ENCODE measurements at regions not wholly inside any gene's neighbourhood (a gene's known extent, or its start where the extent isn't known, plus 50 kb on each side); places are given as distances from the start of the nearest gene placed in this dataset.

GRCh38 chr4:130416228-130416627, 1320.3 kb downstream of the C4orf33 start:
- H3K36me3 Mint-ChIP-seq, result no peaks in the 10 kb centered on the region

DNA sequence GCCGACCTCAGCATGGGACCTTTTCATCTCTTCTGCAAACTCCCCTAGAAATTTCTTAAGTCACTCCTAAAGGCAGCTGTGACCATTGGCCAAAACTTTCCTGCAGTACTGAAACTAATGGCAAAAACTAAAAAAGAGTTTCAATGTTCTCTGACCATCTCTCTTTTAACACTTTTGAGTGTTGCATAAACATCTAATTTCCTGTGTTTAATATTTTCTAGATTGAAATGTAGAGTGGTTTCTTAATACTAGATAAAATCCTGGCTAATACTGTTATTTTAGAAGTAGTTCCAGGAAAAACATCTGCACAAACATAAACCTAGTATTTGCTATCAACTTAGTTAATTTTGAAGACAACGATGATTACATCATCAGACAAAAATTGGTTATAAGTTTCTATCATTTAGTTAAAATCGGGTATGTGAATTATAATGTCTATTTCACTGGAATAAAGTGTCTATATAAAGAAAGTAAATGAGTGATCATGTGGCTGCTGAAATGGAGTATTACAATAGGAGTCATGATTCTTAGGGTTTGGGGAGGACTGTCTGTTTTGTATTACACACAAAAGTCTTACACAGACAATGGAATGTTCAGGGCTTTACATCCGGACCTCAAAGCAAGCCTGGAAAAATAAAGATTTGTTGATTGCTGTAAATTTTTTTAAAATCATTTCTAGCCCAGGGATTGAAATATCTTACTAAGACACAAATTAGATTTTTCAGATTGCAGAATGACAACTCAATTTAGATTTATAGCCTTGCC, 1323.4 kb downstream of the C4orf33 start:
- Mint-ChIP-seq H3K4me1 (no peaks in the 10 kb centered on the region), H3K36me3 (no peaks in the 10 kb centered on the region), H3K27ac (no peak overlapping the region), H3K4me3 (no peak overlapping the region), H3K27me3 (ENCODE audit: low read depth in 3 of 3) (peaks cover 0 to 3% (median 0%) of the 10 kb centered on the region in 3 donors), H3K9me3 (peaks cover 6 to 40% (median 20%) of the 10 kb centered on the region in 6 donors)
- DNase-seq, result no peak

More at GRCh38 chr4:130416228-130416627, 1320.3 kb downstream of the C4orf33 start:
- no peak overlapping the region for H3K4me3 Mint-ChIP-seq
- no peak overlapping the region for H3K27ac Mint-ChIP-seq
- DNase-seq, result no peak
- H3K4me1 Mint-ChIP-seq, result no peaks in the 10 kb centered on the region
- H3K9me3 Mint-ChIP-seq, result peaks cover 5 to 44% (median 28%) of the 10 kb centered on the region in 6 donors
- H3K27me3 Mint-ChIP-seq (ENCODE audit: low read depth in 3 of 3), result peaks cover 0 to 3% (median 0%) of the 10 kb centered on the region in 3 donors

- H3K9me3 Mint-ChIP-seq, result peaks cover 5 to 34% (median 20%) of the 10 kb centered on the region in 6 donors
- H3K27me3 Mint-ChIP-seq (ENCODE audit: low read depth in 3 of 3), result no peaks in the 10 kb centered on the region
- H3K4me3 Mint-ChIP-seq, result no peak overlapping the region
- H3K36me3 Mint-ChIP-seq, result no peaks in the 10 kb centered on the region
- DNase-seq, result no peak
- H3K27ac Mint-ChIP-seq, result no peak overlapping the region
- no peaks in the 10 kb centered on the region for H3K4me1 Mint-ChIP-seq
Observed at GRCh38 chr4:130422261-130422660, 1326.3 kb downstream of the C4orf33 start.

DNA sequence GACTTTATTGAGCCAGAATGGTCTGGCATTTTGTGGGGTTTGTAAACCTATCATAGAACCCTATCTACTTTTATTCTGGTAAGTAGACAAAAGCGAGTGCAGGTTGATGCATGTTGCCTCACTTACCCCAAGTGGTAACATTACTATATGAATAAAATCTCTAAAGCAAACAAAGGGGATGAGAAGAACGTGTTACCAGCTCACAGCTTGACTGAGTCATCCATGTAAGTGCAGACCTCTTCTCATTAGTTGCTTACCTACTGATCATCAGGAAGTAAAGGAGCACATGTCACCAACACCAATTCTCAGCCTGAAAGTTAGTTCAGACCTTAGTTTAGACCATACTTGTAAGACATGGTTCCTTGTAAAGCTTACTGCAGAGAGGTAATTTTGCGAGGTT, 1328.3 kb downstream of the C4orf33 start:
- H3K36me3 Mint-ChIP-seq, result no peaks in the 10 kb centered on the region
- H3K27ac Mint-ChIP-seq, result no peak overlapping the region
- no peaks in the 10 kb centered on the region for H3K4me1 Mint-ChIP-seq
- DNase-seq, result no peak
- H3K27me3 Mint-ChIP-seq (ENCODE audit: low read depth in 3 of 3), result no peaks in the 10 kb centered on the region
- H3K9me3 Mint-ChIP-seq, result peaks cover 5 to 35% (median 19%) of the 10 kb centered on the region in 6 donors
- H3K4me3 Mint-ChIP-seq, result no peak overlapping the region

- Mint-ChIP-seq H3K4me1 (no peaks in the 10 kb centered on the region), H3K9me3 (peaks cover 6 to 31% (median 23%) of the 10 kb centered on the region in 6 donors), H3K4me3 (no peak overlapping the region), H3K27me3 (ENCODE audit: low read depth in 3 of 3) (peaks cover 0 to 5% (median 0%) of the 10 kb centered on the region in 3 donors), H3K27ac (no peak overlapping the region), H3K36me3 (peaks cover 0 to 3% (median 0%) of the 10 kb centered on the region in 3 donors)
- DNase-seq, result no peak
Observed at GRCh38 chr4:130432289-130432688, 1336.3 kb downstream of the C4orf33 start.

DNA sequence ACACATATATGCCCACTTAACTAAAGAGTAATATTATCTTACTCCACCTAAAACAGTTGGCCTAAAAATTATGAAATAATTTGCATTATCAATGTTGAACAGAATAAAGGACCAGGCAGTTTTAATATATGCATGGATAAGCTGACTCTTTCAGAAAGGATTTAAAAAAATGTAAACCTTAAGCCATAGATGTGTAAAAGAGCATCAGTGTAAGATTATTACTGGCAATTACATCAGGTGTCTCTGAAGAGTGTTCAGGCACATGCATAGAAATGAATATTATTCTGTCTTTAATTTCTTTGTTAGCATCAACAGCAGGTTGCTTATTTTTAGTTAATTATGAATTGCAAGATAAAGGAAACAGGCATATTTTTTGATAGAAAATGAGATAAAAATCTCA, 1353.8 kb downstream of the C4orf33 start:
- H3K27me3 Mint-ChIP-seq (ENCODE audit: low read depth in 3 of 3), result no peaks in the 10 kb centered on the region
- no peaks in the 10 kb centered on the region for H3K36me3 Mint-ChIP-seq
- H3K4me1 Mint-ChIP-seq, result no peaks in the 10 kb centered on the region
- H3K4me3 Mint-ChIP-seq, result no peak overlapping the region
- no peak overlapping the region for H3K27ac Mint-ChIP-seq
- H3K9me3 Mint-ChIP-seq, result peaks cover 12 to 50% (median 22%) of the 10 kb centered on the region in 6 donors
- DNase-seq, result no peak

GRCh38 chr4:130468340-130468739, 1372.4 kb downstream of the C4orf33 start:
- Mint-ChIP-seq H3K4me3 (no peak overlapping the region), H3K9me3 (peaks cover 2 to 24% (median 11%) of the 10 kb centered on the region in 6 donors), H3K36me3 (no peaks in the 10 kb centered on the region), H3K4me1 (no peaks in the 10 kb centered on the region), H3K27ac (no peak overlapping the region), H3K27me3 (ENCODE audit: low read depth in 3 of 3) (peaks cover 0 to 2% (median 0%) of the 10 kb centered on the region in 3 donors)
- no peak for DNase-seq

DNA sequence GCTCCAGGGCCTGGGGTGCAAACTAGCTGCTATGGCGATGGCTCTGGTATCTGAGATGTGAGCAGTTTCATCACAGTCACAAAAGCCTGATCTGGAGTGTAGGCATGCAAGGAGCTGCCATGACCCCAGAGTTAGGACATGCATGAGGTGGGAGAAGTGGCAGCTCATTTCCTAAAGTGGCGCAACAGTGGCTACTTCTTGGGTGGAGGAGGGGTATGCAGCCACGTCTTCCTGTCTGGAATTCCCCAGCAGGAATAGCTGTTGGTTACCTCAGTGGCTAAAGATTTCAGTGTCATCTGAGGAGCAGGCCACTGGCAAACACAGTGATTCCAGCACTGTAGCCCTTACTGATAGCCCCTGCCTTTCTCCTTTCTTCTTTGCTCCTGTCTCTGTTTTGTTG, 1382.5 kb downstream of the C4orf33 start:
- no peak overlapping the region for H3K4me3 Mint-ChIP-seq

DNA sequence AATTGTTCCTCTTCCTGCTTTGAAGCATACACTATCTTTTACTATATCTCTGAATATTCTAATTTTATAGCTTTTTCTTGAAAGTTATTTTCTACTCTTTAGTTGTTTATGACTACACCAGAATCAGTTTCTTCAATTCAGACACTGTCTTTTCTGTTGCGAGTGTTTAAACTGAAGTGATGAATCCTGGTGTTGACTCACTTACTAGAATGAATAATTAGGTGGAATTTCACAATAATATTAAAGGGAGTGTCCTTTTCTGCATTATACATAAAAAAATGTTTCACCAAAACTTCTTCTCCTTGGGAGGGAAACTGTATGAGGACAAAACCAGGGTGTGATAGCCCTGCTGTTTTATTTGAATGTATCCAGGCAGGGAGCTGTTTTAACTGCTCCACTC, 1383.1 kb downstream of the C4orf33 start:
- peaks cover 0 to 1% (median 0%) of the 10 kb centered on the region in 3 donors for H3K27me3 Mint-ChIP-seq (ENCODE audit: low read depth in 3 of 3)
- peaks cover 0 to 6% (median 0%) of the 10 kb centered on the region in 3 donors for H3K36me3 Mint-ChIP-seq
- H3K4me3 Mint-ChIP-seq, result no peak overlapping the region
- H3K4me1 Mint-ChIP-seq, result no peaks in the 10 kb centered on the region
- H3K9me3 Mint-ChIP-seq, result peaks cover 10 to 54% (median 24%) of the 10 kb centered on the region in 6 donors
- no peak for DNase-seq
- no peak overlapping the region for H3K27ac Mint-ChIP-seq

More for the DNA sequence above, 1382.5 kb downstream of the C4orf33 start:
- Mint-ChIP-seq H3K36me3 (peaks cover 0 to 6% (median 0%) of the 10 kb centered on the region in 3 donors), H3K27ac (no peak overlapping the region), H3K27me3 (ENCODE audit: low read depth in 3 of 3) (peaks cover 0 to 1% (median 0%) of the 10 kb centered on the region in 3 donors), H3K9me3 (peaks cover 10 to 50% (median 26%) of the 10 kb centered on the region in 6 donors), H3K4me1 (no peaks in the 10 kb centered on the region)
- DNase-seq, result no peak

DNA sequence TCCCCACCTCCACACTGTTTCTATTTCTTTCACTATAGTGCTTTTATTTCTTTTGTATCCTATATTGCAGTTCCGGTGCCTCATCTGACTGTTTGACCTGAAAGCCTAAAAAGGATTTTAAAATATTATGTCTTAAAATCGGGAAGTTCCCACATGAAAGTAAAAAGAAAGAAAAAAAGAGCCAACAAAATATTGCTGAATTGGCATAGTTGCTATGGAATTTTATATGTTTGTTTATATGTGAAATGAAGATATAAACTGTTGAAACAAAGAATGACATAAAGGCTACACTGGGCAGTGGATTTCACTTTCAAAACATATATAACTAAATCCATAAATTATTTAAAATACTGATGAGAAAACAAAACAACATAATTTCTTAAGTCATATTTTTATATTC, 1383.7 kb downstream of the C4orf33 start:
- Mint-ChIP-seq H3K36me3 (peaks cover 0 to 6% (median 0%) of the 10 kb centered on the region in 3 donors), H3K27me3 (ENCODE audit: low read depth in 3 of 3) (peaks cover 0 to 1% (median 0%) of the 10 kb centered on the region in 3 donors)
- no peak for DNase-seq

GRCh38 chr4:130484826-130485225, 1388.9 kb downstream of the C4orf33 start:
- H3K36me3 Mint-ChIP-seq, result peaks cover 0 to 9% (median 0%) of the 10 kb centered on the region in 3 donors
- H3K27me3 Mint-ChIP-seq (ENCODE audit: low read depth in 3 of 3), result peaks cover 0 to 2% (median 0%) of the 10 kb centered on the region in 3 donors
- H3K4me1 Mint-ChIP-seq, result no peaks in the 10 kb centered on the region
- no peak overlapping the region for H3K27ac Mint-ChIP-seq
- no peak overlapping the region for H3K4me3 Mint-ChIP-seq
- no peak for DNase-seq
- peaks cover 9 to 36% (median 19%) of the 10 kb centered on the region in 6 donors for H3K9me3 Mint-ChIP-seq

More for the DNA sequence above, 1383.7 kb downstream of the C4orf33 start:
- H3K9me3 Mint-ChIP-seq, result peaks cover 6 to 58% (median 24%) of the 10 kb centered on the region in 6 donors
- no peak overlapping the region for H3K27ac Mint-ChIP-seq
- H3K4me3 Mint-ChIP-seq, result no peak overlapping the region
- H3K4me1 Mint-ChIP-seq, result no peaks in the 10 kb centered on the region

- H3K4me1 Mint-ChIP-seq, result no peaks in the 10 kb centered on the region
- H3K27me3 Mint-ChIP-seq (ENCODE audit: low read depth in 3 of 3), result peaks cover 0 to 2% (median 0%) of the 10 kb centered on the region in 3 donors
- no peak overlapping the region for H3K27ac Mint-ChIP-seq
- peaks cover 0 to 9% (median 0%) of the 10 kb centered on the region in 3 donors for H3K36me3 Mint-ChIP-seq
- peaks cover 9 to 36% (median 19%) of the 10 kb centered on the region in 6 donors for H3K9me3 Mint-ChIP-seq
- H3K4me3 Mint-ChIP-seq, result no peak overlapping the region
- DNase-seq, result no peak
Observed at GRCh38 chr4:130485371-130485770, 1389.4 kb downstream of the C4orf33 start.

- H3K27me3 Mint-ChIP-seq (ENCODE audit: low read depth in 3 of 3), result peaks cover 0 to 2% (median 0%) of the 10 kb centered on the region in 3 donors
- peaks cover 9 to 34% (median 20%) of the 10 kb centered on the region in 6 donors for H3K9me3 Mint-ChIP-seq
- no peak overlapping the region for H3K27ac Mint-ChIP-seq
- DNase-seq, result no peak
- peaks cover 0 to 9% (median 0%) of the 10 kb centered on the region in 3 donors for H3K36me3 Mint-ChIP-seq
- H3K4me3 Mint-ChIP-seq, result no peak overlapping the region
- no peaks in the 10 kb centered on the region for H3K4me1 Mint-ChIP-seq
Observed at GRCh38 chr4:130486186-130486585, 1390.2 kb downstream of the C4orf33 start.

DNA sequence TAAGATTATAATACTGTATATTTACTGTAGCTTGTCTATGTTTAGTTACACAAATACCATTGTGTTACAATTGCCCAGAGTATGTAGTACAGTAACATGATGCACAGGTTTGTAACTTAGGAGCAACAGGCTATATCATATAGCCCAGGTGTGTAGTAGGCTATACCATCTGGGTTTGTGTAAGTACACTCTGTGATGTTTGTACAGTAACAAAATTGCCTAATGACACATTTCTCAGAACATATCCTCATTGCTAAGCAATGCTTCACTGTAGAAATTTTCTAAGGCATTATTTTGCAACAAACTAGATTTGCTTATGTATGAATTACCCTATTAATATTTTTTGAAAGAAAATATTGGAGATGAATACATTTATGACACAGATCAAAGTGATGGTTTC, 1390.9 kb downstream of the C4orf33 start:
- H3K4me1 Mint-ChIP-seq, result no peaks in the 10 kb centered on the region
- H3K27ac Mint-ChIP-seq, result no peak overlapping the region
- H3K36me3 Mint-ChIP-seq, result peaks cover 0 to 9% (median 0%) of the 10 kb centered on the region in 3 donors
- H3K9me3 Mint-ChIP-seq, result peaks cover 9 to 37% (median 24%) of the 10 kb centered on the region in 6 donors
- peaks cover 0 to 2% (median 0%) of the 10 kb centered on the region in 3 donors for H3K27me3 Mint-ChIP-seq (ENCODE audit: low read depth in 3 of 3)
- DNase-seq, result no peak
- no peak overlapping the region for H3K4me3 Mint-ChIP-seq
